AG09309 (cell line): ENCODE measurements at regions not wholly inside any gene's neighbourhood (a gene's known extent, or its start where the extent isn't known, plus 50 kb on each side); places are given as distances from the start of the nearest gene placed in this dataset.

Experiments
- DNase-seq: peaks from one replicate; pipeline ENCODE4 v3.0.0-alpha.2; 2010; ENCODE audit warnings: low read depth
- H3K4me3 ChIP-seq: 2 replicates; pipeline ENCODE4 v1.5.1; 2011; ENCODE audit warnings: mild to moderate bottlenecking, low read depth, low read length, moderate library complexity; ENCODE audit not compliant: control insufficient read depth
- TF ChIP-seq, protein P1 (sequence below): IDR thresholded peaks from 2 replicates; pipeline ENCODE4 v1.5.1; 2011; ENCODE audit warnings: mild to moderate bottlenecking, low read depth, low read length, inconsistent platforms; ENCODE audit not compliant: insufficient read depth, control insufficient read depth; ENCODE audit errors: missing control alignments

DNA sequence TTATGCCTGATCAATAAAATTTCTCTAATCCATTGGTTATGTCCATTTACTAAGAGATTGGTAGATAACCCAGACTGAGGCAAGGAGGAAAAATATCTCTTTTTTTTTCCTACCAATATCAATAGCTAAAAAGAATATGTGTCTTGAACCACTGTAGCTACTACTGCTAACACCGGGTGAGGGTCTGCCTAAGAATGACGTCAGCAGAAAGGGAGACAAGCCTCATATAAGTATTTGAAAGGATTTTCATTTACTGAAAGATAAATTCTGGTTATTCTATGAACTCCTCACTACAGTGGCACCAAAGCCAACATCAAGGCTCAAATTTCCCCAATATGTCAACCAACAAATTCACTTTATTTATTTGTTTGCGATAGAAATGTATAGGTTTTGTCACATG, 389.0 kb upstream of the ALCAM start:
- H3K4me3 ChIP-seq: no peak overlapping the region
- TF ChIP-seq, protein P1, sequence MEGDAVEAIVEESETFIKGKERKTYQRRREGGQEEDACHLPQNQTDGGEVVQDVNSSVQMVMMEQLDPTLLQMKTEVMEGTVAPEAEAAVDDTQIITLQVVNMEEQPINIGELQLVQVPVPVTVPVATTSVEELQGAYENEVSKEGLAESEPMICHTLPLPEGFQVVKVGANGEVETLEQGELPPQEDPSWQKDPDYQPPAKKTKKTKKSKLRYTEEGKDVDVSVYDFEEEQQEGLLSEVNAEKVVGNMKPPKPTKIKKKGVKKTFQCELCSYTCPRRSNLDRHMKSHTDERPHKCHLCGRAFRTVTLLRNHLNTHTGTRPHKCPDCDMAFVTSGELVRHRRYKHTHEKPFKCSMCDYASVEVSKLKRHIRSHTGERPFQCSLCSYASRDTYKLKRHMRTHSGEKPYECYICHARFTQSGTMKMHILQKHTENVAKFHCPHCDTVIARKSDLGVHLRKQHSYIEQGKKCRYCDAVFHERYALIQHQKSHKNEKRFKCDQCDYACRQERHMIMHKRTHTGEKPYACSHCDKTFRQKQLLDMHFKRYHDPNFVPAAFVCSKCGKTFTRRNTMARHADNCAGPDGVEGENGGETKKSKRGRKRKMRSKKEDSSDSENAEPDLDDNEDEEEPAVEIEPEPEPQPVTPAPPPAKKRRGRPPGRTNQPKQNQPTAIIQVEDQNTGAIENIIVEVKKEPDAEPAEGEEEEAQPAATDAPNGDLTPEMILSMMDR: no peak
- no peak for DNase-seq

DNA sequence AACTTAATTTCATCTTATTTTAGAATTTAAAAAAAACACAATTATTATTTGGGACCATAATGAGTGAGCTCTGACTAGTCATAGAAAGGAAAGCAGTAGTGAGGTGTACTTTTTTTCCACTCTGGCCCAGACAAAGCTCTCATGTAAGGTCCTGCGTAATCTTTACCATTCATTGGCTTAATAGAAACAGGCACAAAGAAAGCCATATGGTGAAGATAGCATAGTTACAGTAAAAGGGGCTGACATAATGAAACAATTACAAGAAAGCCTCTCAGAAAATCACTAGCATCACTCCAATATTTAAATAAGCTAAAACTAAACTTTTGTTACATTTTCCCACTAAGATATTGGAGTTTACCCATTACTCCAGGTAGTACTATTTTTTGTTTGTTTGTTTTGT, 384.6 kb upstream of the ALCAM start:
- TF ChIP-seq, protein P1: no peak
- DNase-seq: no peak
- no peak overlapping the region for H3K4me3 ChIP-seq

DNA sequence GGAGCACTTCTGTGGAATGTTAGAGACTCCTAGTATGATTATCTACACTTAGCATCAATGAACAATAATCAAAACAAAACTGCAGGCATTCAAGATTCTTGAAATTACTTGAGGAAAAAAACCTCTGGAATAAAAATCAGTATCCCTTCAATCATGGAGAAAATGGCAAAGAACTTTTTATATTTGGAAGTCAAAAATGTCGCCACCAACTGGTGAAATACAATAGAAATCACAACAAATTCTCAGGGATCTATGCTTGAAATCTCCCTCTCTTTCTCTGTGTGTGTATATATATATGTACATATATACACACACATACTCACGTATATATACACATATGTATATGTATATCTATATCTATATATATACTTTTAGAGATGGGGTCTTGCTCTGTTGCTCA, 378.9 kb upstream of the ALCAM start:
- H3K4me3 ChIP-seq: no peak overlapping the region
- TF ChIP-seq, protein P1: no peak
- no peak for DNase-seq

DNA sequence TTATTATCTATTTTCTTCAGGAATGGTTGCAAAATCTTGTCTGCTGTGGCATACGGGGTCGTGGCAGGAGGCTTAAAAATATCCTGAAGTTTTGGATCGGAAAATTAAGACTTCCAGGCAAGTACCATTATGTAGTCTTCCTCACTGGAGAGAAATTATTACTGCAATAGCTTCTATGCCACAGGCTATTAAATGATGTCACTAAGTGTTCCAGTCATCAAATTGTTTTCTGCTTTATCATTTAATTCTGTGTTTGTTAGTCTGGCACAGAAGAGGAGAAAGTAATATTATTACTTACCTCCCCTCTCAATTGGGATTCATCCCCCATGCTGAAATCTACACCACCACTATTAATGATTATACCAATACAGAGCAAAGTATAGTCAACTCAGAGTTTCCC, 378.2 kb upstream of the ALCAM start:
- DNase-seq: no peak

DNA sequence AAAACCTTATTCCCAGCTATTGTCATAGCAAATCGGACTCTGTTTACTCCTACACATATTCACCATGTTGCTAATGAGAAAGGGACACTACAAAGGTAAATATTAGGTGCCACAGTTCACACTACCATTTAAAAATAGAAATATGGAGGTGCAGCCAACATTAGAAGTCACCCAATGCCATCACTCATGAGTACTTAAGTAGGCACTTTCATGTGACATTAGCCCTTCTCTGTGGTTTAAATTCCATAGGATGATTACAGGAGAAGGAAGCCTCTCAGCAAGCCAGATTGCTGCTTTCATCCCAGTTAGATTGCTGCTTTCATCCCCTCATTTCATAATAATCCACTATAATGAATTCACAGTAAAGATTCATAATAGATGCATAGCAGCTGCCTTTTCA, 376.8 kb upstream of the ALCAM start:
- TF ChIP-seq, protein P1: no peak
- H3K4me3 ChIP-seq: no peak overlapping the region
- no peak for DNase-seq

More for the DNA sequence above, 378.2 kb upstream of the ALCAM start:
- TF ChIP-seq, protein P1: no peak
- no peak overlapping the region for H3K4me3 ChIP-seq

DNA sequence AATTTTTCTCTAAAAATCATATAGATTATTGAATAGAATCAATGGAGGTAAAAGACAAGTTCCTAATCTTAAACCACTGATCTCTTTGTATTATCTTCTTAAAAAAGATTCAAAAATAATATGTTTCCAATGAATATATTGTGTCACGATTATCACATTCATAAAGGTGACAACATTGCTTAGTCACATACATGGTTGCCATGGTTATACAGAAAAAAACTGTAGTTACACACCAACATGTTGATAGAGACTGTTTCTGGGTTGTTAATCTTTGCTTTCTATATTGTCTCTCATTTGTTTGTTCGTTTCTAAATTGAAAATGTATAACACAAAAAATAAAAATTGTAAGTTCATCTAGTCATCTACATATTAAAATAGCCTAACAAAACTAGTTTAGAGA, 376.0 kb upstream of the ALCAM start:
- TF ChIP-seq, protein P1: no peak
- DNase-seq: no peak
- no peak overlapping the region for H3K4me3 ChIP-seq

DNA sequence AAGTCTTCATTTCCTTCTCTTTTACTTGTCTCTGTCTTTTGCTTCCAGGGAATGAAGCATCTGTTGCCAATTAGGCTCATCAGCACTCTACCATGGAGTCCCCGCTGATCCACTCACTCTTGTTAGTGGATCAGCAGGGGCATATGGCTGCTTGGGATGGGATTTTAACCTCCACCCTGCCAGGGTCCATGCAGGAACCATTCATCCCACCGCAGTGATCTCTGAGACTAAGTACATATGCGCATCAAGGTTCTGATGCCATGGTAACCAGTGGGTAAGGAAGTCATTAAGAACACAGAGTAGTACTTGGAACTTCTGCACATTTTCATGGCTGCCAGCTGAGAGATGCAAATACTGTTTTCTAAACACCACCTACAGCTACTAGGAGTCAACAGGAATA, 374.0 kb upstream of the ALCAM start:
- TF ChIP-seq, protein P1: no peak
- no peak overlapping the region for H3K4me3 ChIP-seq
- no peak for DNase-seq
